IMR-90 (cell line): ENCODE measurements at regions not wholly inside any gene's neighbourhood (a gene's known extent, or its start where the extent isn't known, plus 50 kb on each side); places are given as distances from the start of the nearest gene placed in this dataset.

Experiments used
- ATAC-seq: fragments of 200-7000 bp; cut with Tn5 transposase; 2 replicates; pipeline ENCODE4 v1.9.1; 2020; ENCODE audit warnings: low read depth, mild to moderate bottlenecking, moderate library complexity
- BruUV-seq: library from RNA; stranded (reverse); fragments of 400-500 nt; replicated peaks from 2 replicates; lab custom pipeline; 2021; lab: Mats Ljungman, UMichigan
- CTCF ChIA-PET: fragments of 300-600 bp; formaldehyde crosslinking; extraction: SDS; loops from one replicate; lab custom pipeline; 2021; ENCODE audit warnings: antibody characterized with exemption; lab: Yijun Ruan, JAX
- POLR2A ChIA-PET: fragments of 300-600 bp; sonication (Branson Sonifier 250); formaldehyde crosslinking; loops from one replicate; lab custom pipeline; 2022; ENCODE audit warnings: antibody characterized with exemption; ENCODE audit not compliant: unreplicated experiment; lab: Charles Lee
- DNase-seq: peaks from one replicate; pipeline ENCODE4 v3.0.0; 2013
- H2AFZ ChIP-seq: replicated peaks from 2 replicates; pipeline ENCODE3; 2013; ENCODE audit warnings: low read length, mild to moderate bottlenecking; ENCODE audit not compliant: poor library complexity
- H2AK5ac ChIP-seq: 2 replicates; pipeline ENCODE4 v1.6.1; 2013; ENCODE audit warnings: low read depth, low read length, inconsistent platforms
- H2AK9ac ChIP-seq: replicated peaks from 2 replicates; pipeline ENCODE3; 2013; ENCODE audit warnings: mild to moderate bottlenecking, low read depth, low read length, moderate library complexity; ENCODE audit not compliant: poor library complexity
- H2BK120ac ChIP-seq: 2 replicates; pipeline ENCODE4 v1.6.1; 2013; ENCODE audit warnings: low read depth, low read length, inconsistent platforms
- H2BK15ac ChIP-seq: 3 replicates; pipeline ENCODE4 v1.6.1; 2013; ENCODE audit warnings: low read depth, low read length, inconsistent platforms
- H2BK20ac ChIP-seq: 2 replicates; pipeline ENCODE4 v1.6.1; 2013; ENCODE audit warnings: low read depth, mild to moderate bottlenecking, inconsistent platforms, low read length, moderate library complexity
- H2BK5ac ChIP-seq: 2 replicates; pipeline ENCODE4 v1.6.1; 2013; ENCODE audit warnings: mild to moderate bottlenecking, low read depth, low read length, inconsistent platforms; ENCODE audit not compliant: poor library complexity, severe bottlenecking
- H3K14ac ChIP-seq: replicated peaks from 2 replicates; pipeline ENCODE4 v1.6.1; 2013; ENCODE audit warnings: low read depth, low read length, inconsistent platforms
- H3K18ac ChIP-seq: 2 replicates; pipeline ENCODE4 v1.6.1; 2013; ENCODE audit warnings: low read depth, low read length, control low read depth
- H3K23ac ChIP-seq: 2 replicates; pipeline ENCODE4 v1.6.1; 2013; ENCODE audit warnings: low read depth, low read length, inconsistent platforms
- H3K27ac ChIP-seq: 2 replicates; pipeline ENCODE4 v1.5.1; 2013; ENCODE audit warnings: mild to moderate bottlenecking, control low read depth, low read length; ENCODE audit not compliant: insufficient read depth
- H3K27me3 ChIP-seq: 2 replicates; pipeline ENCODE4 v1.6.1; 2013; ENCODE audit warnings: low read length; ENCODE audit not compliant: control insufficient read depth, insufficient read depth
- H3K36me3 ChIP-seq: 2 replicates; pipeline ENCODE4 v1.6.1; 2013; ENCODE audit warnings: low read length, mixed read lengths; ENCODE audit not compliant: control insufficient read depth, insufficient read depth
- H3K4ac ChIP-seq: 2 replicates; pipeline ENCODE4 v1.6.1; 2013; ENCODE audit warnings: low read depth, low read length, inconsistent platforms
- H3K4me1 ChIP-seq: 2 replicates; pipeline ENCODE4 v1.6.1; 2013; ENCODE audit warnings: low read length, mixed read lengths; ENCODE audit not compliant: control insufficient read depth, insufficient read depth
- H3K4me2 ChIP-seq: 2 replicates; pipeline ENCODE4 v1.6.1; 2013; ENCODE audit warnings: low read depth, mild to moderate bottlenecking, control low read depth, low read length, moderate library complexity
- H3K4me3 ChIP-seq: 2 replicates; pipeline ENCODE4 v1.5.1; 2013; ENCODE audit warnings: low read depth, mild to moderate bottlenecking, control low read depth, low read length, moderate library complexity; ENCODE audit not compliant: insufficient read depth
- H3K56ac ChIP-seq: 2 replicates; pipeline ENCODE4 v1.6.1; 2013; ENCODE audit warnings: low read length, inconsistent platforms; ENCODE audit not compliant: insufficient read depth; ENCODE audit errors: extremely low read depth
- H3K79me1 ChIP-seq, 2 experiments: 2 replicates each; pipeline ENCODE4 v1.6.1; 2013; ENCODE audit warnings: low read length in 2 of 2, inconsistent platforms in 1 of 2, low read depth in 1 of 2
- H3K9ac ChIP-seq: 2 replicates; pipeline ENCODE4 v1.6.1; 2013; ENCODE audit warnings: low read depth, low read length, control low read depth
- H3K9me1 ChIP-seq: 2 replicates; pipeline ENCODE4 v1.6.1; 2013; ENCODE audit warnings: low read length, inconsistent platforms; ENCODE audit not compliant: insufficient read depth
- H3K9me3 ChIP-seq: 2 replicates; pipeline ENCODE4 v1.6.1; 2013; ENCODE audit warnings: low read length; ENCODE audit not compliant: control insufficient read depth, insufficient read depth
- H4K20me1 ChIP-seq: 2 replicates; pipeline ENCODE4 v1.6.1; 2013; ENCODE audit warnings: low read length, inconsistent platforms; ENCODE audit not compliant: insufficient read depth
- H4K5ac ChIP-seq: 2 replicates; pipeline ENCODE4 v1.6.1; 2013; ENCODE audit warnings: mild to moderate bottlenecking, low read depth, low read length, control low read depth
- H4K8ac ChIP-seq, 2 experiments: 2 replicates each; pipeline ENCODE4 v1.6.1; 2013; ENCODE audit warnings: low read depth in 2 of 2, low read length in 2 of 2, control low read depth in 1 of 2, inconsistent platforms in 1 of 2
- H4K91ac ChIP-seq: 2 replicates; pipeline ENCODE4 v1.6.1; 2013; ENCODE audit warnings: low read depth, low read length, inconsistent platforms; ENCODE audit not compliant: insufficient read depth
- CEBPB ChIP-seq: IDR thresholded peaks from 2 replicates; pipeline ENCODE4 v1.6.1; 2012; ENCODE audit warnings: low read depth, low read length, improper control_type of control experiment
- MAFK ChIP-seq: IDR thresholded peaks from 2 replicates; pipeline ENCODE4 v1.6.1; 2012; ENCODE audit warnings: low read depth, low read length, improper control_type of control experiment
- MXI1 ChIP-seq: IDR thresholded peaks from 2 replicates; pipeline ENCODE4 v1.6.1; 2012; ENCODE audit warnings: low read depth, mild to moderate bottlenecking, low read length, moderate library complexity, borderline replicate concordance
- POLR2A ChIP-seq: IDR thresholded peaks from 2 replicates; pipeline ENCODE4 v1.6.1; 2012; ENCODE audit warnings: mild to moderate bottlenecking, low read depth, low read length
- SMC3 ChIP-seq: fragments of 150-350 bp; IDR thresholded peaks from 2 replicates; pipeline ENCODE4 v1.6.1; 2016; ENCODE audit warnings: low read depth, mild to moderate bottlenecking, antibody characterized with exemption, low read length, moderate library complexity
- dilution Hi-C: fragments of 300-500 bp; cut with HindIII; formaldehyde crosslinking; loops from one replicate; pipeline ENCODE4 v1.14.3; 2018; ENCODE audit warnings: low sequenced_read_pairs; ENCODE audit not compliant: unreplicated experiment
- in situ Hi-C: fragments of 300-500 bp; cut with MboI; formaldehyde crosslinking; loops from 3 replicates; pipeline ENCODE4 v1.14.3; 2019; ENCODE audit warnings: low sequenced_read_pairs, inconsistent platforms, mixed read lengths
- intact Hi-C: fragments of 100-400 bp; cut with micrococcal nuclease; formaldehyde crosslinking; loops from 2 replicates; pipeline ENCODE4 v1.10.0; 2022

GRCh38 chr4:30450474-30450873 lies 269.7 kb upstream of the PCDH7 start:
- no peak overlapping the region for H2AK9ac ChIP-seq
- BruUV-seq, result no TSS peak
- H3K4ac ChIP-seq, result no peak overlapping the region
- no peaks in the 10 kb centered on the region for H3K4me1 ChIP-seq
- no peak overlapping the region for H3K56ac ChIP-seq
- H3K9me3 ChIP-seq, result no peaks in the 10 kb centered on the region
- H3K27me3 ChIP-seq, result no peaks in the 10 kb centered on the region
- H2AK5ac ChIP-seq, result no peak overlapping the region
- intact Hi-C loops, result no loop called here
- H3K18ac ChIP-seq, result no peak overlapping the region
- no peak overlapping the region for H3K4me3 ChIP-seq
- H4K5ac ChIP-seq, result no peak overlapping the region
- H3K4me2 ChIP-seq, result no peak overlapping the region
- ATAC-seq (no peak), DNase-seq (no peak)
- no peaks in the 10 kb centered on the region for H3K9me1 ChIP-seq
- H3K79me1 ChIP-seq, result no peaks in the 10 kb centered on the region
- no peaks in the 10 kb centered on the region for H3K36me3 ChIP-seq
- ChIA-PET CTCF (no interaction called here), POLR2A (no interaction called here)
- H4K20me1 ChIP-seq, result no peaks in the 10 kb centered on the region
- no peak overlapping the region for H2BK5ac ChIP-seq
- no peak overlapping the region for H3K14ac ChIP-seq
- dilution Hi-C loops, result no loop called here
- no peak overlapping the region for H3K23ac ChIP-seq
- H4K8ac ChIP-seq, result no peak overlapping the region
- in situ Hi-C loops, result no loop called here
- no peak overlapping the region for H2BK15ac ChIP-seq
- no peak overlapping the region for H3K27ac ChIP-seq
- no peak overlapping the region for H3K9ac ChIP-seq
- H2BK120ac ChIP-seq, result no peak overlapping the region
- no peak overlapping the region for H2BK20ac ChIP-seq
- H2AFZ ChIP-seq, result no peak overlapping the region
- TF ChIP-seq MAFK (no peak), SMC3 (no peak), MXI1 (no peak), CEBPB (no peak), POLR2A (no peak)
- H4K91ac ChIP-seq, result no peak overlapping the region
